Activated B cell treated with CpG ODN at 0.5 μM for 24 hours (primary cell): ENCODE measurements at regions not wholly inside any gene's neighbourhood (a gene's known extent, or its start where the extent isn't known, plus 50 kb on each side); places are given as distances from the start of the nearest gene placed in this dataset.

Source experiments
- ATAC-seq: fragments of 200-7000 bp; cut with Tn5 transposase; one replicate; pipeline ENCODE4 v1.10.0; 2021; ENCODE audit warnings: low read depth, mild to moderate bottlenecking, moderate library complexity
- CTCF ChIA-PET: fragments of 350-600 bp; sonication (Branson Sonifier 250); formaldehyde crosslinking; loops from one replicate; lab custom pipeline; 2021; ENCODE audit warnings: antibody characterized with exemption; lab: Charles Lee
- POLR2A ChIA-PET: fragments of 350-600 bp; sonication (Branson Sonifier 250); formaldehyde crosslinking; loops from one replicate; lab custom pipeline; 2021; ENCODE audit warnings: antibody characterized with exemption; lab: Charles Lee
- DNase-seq: peaks from one replicate; pipeline ENCODE4 v3.0.0; 2022
- H3K27ac Mint-ChIP-seq: one replicate; pipeline ENCODE4 v1.8.0; 2020; ENCODE audit warnings: mixed read lengths
- H3K27me3 Mint-ChIP-seq: one replicate; pipeline ENCODE4 v1.8.0; 2021; ENCODE audit warnings: mixed read lengths
- H3K36me3 Mint-ChIP-seq: one replicate; pipeline ENCODE4 v1.8.0; 2021; ENCODE audit warnings: low read depth, mixed read lengths
- H3K4me1 Mint-ChIP-seq: one replicate; pipeline ENCODE4 v1.8.0; 2021; ENCODE audit warnings: mixed read lengths
- H3K4me3 Mint-ChIP-seq: one replicate; pipeline ENCODE4 v1.8.0; 2020; ENCODE audit warnings: mild to moderate bottlenecking, mixed read lengths
- H3K9me3 Mint-ChIP-seq: one replicate; pipeline ENCODE4 v1.8.0; 2020; ENCODE audit warnings: mixed read lengths
- CTCF ChIP-seq: fragments of 200-600 bp; IDR thresholded peaks from one replicate; pipeline ENCODE4 v1.8.0; 2022; ENCODE audit warnings: antibody characterized with exemption, mild to moderate bottlenecking
- intact Hi-C: fragments of 100-400 bp; cut with micrococcal nuclease; formaldehyde crosslinking; loops from one replicate; pipeline ENCODE4 v1.15.1; 2024

GRCh38 chr3:115551016-115551415 is 72.3 kb upstream of the GAP43 start:
- DNase-seq (no peak), ATAC-seq (no peak)
- H3K9me3 Mint-ChIP-seq = no peaks in the 10 kb centered on the region
- no peak overlapping the region for H3K4me3 Mint-ChIP-seq
- H3K4me1 Mint-ChIP-seq = no peaks in the 10 kb centered on the region
- CTCF ChIA-PET = no interaction called here
- H3K27me3 Mint-ChIP-seq = peaks cover 12% of the 10 kb centered on the region
- POLR2A ChIA-PET = no interaction called here
- intact Hi-C loops = no loop called here
- H3K27ac Mint-ChIP-seq = no peak overlapping the region
- no peaks in the 10 kb centered on the region for H3K36me3 Mint-ChIP-seq
- no peak for TF ChIP-seq CTCF

- no peaks in the 10 kb centered on the region for H3K4me1 Mint-ChIP-seq
Observed at GRCh38 chr3:115552007-115552406, 71.3 kb upstream of the GAP43 start.

GRCh38 chr3:115553796-115554486 is 69.4 kb upstream of the GAP43 start:
- no peaks in the 10 kb centered on the region for H3K36me3 Mint-ChIP-seq
- ChIA-PET CTCF (interaction anchor here (0.6 kb wide), 1 partner anchor 11 kb away, joined by 3 read pairs; no protein-coding TSS in a partner anchor), POLR2A (no interaction called here)
- H3K9me3 Mint-ChIP-seq = no peaks in the 10 kb centered on the region
- peaks cover 7% of the 10 kb centered on the region for H3K27me3 Mint-ChIP-seq
- TF ChIP-seq CTCF = no peak
- no peak overlapping the region for H3K4me3 Mint-ChIP-seq
- H3K4me1 Mint-ChIP-seq = no peaks in the 10 kb centered on the region
- intact Hi-C loops = no loop called here
- H3K27ac Mint-ChIP-seq = no peak overlapping the region
- DNase-seq (no peak), ATAC-seq (no peak)

More at GRCh38 chr3:115552007-115552406, 71.3 kb upstream of the GAP43 start:
- TF ChIP-seq CTCF = no peak
- intact Hi-C loops = no loop called here
- H3K9me3 Mint-ChIP-seq = no peaks in the 10 kb centered on the region
- H3K36me3 Mint-ChIP-seq = no peaks in the 10 kb centered on the region
- POLR2A ChIA-PET = no interaction called here
- CTCF ChIA-PET = no interaction called here
- ATAC-seq (no peak), DNase-seq (no peak)
- H3K27me3 Mint-ChIP-seq = peaks cover 9% of the 10 kb centered on the region
- H3K27ac Mint-ChIP-seq = no peak overlapping the region
- no peak overlapping the region for H3K4me3 Mint-ChIP-seq

GRCh38 chr3:115554487-115554807 is 68.9 kb upstream of the GAP43 start:
- DNase-seq (no peak), ATAC-seq (no peak)
- intact Hi-C loops = no loop called here
- no peaks in the 10 kb centered on the region for H3K9me3 Mint-ChIP-seq
- no peak overlapping the region for H3K4me3 Mint-ChIP-seq
- H3K36me3 Mint-ChIP-seq = no peaks in the 10 kb centered on the region
- H3K27me3 Mint-ChIP-seq = peaks cover 7% of the 10 kb centered on the region
- no peak overlapping the region for H3K27ac Mint-ChIP-seq
- ChIA-PET CTCF (interaction anchor here (0.6 kb wide), 1 partner anchor 11 kb away, joined by 3 read pairs; no protein-coding TSS in a partner anchor), POLR2A (no interaction called here)
- H3K4me1 Mint-ChIP-seq = no peaks in the 10 kb centered on the region
- no peak for TF ChIP-seq CTCF

GRCh38 chr3:115562636-115563267 is 60.6 kb upstream of the GAP43 start:
- POLR2A ChIA-PET = no interaction called here
- intact Hi-C loops = no loop called here
- ATAC-seq (no peak), DNase-seq (no peak)
- H3K4me1 Mint-ChIP-seq = no peaks in the 10 kb centered on the region
- no peak overlapping the region for H3K27ac Mint-ChIP-seq
- H3K27me3 Mint-ChIP-seq = peaks cover 3% of the 10 kb centered on the region
- no peak for TF ChIP-seq CTCF
- H3K4me3 Mint-ChIP-seq = no peak overlapping the region
- H3K36me3 Mint-ChIP-seq = no peaks in the 10 kb centered on the region
- CTCF ChIA-PET = no interaction called here
- H3K9me3 Mint-ChIP-seq = no peaks in the 10 kb centered on the region
